H4 (cell line): ENCODE measurements at regions not wholly inside any gene's neighbourhood (a gene's known extent, or its start where the extent isn't known, plus 50 kb on each side); places are given as distances from the start of the nearest gene placed in this dataset.

Experiments used
- DNase-seq: peaks from one replicate; pipeline ENCODE4 v3.0.0-alpha.2; 2015; ENCODE audit warnings: low spot score

DNA sequence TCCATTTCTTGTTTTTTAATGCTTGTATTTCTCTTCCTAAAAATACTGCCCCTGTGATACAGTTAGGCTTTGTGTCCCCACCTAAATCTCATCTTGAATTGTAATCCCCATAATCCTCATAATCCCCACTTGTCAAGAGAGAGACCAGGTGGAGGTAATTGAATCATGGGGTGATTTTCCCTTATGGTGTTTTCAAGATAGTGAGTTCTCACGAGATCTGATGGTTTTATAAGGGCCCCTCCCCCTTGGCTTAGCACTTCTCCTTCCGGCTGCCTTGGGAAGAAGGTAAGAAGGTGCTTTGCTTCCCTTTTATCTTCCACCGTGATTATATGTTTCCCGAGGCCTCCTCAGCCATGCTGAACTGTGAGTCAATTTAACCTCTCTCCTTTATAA lies 227.4 kb downstream of the MAN2A1 start:
- DNase-seq, result no peak

DNA sequence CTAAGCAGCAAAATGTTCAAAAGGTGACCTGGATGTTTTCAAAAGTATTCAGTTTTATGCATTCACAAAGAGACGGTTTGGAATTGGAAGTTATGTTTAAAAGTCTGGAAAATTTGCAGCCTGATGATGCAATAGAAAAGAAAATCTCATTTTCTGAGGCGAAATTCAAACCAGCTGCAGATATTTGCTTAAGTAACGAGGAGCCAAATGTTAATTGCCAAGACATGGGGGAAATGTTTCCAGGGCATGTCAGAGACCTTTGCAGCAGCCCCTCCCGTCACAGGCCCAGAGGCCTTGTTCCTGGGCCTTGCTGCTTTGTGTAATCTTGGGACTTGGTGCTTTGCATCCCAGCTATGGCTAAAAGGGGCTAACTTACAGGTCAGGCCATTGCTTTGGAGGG lies 228.2 kb downstream of the MAN2A1 start:
- DNase-seq, result no peak

DNA sequence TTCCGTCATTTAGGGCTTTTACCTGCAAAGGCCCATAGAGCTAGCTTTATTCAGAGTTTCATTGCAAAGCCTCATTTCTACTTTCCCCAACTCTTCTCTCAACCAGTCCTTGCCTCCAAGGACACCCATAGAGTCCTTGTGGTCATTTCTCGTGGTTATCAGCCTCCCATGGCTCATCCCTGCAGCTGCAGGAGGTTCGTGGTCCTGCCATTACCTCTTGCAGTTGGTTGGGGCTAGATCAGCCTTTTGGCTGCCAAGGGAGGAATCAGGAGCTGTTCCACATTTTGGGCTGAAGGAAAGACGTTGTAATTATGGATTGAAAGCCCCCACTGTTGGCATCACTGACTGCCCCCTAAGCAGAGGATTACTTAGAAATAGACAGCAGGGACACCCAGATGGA lies 231.0 kb downstream of the MAN2A1 start:
- no peak for DNase-seq

DNA sequence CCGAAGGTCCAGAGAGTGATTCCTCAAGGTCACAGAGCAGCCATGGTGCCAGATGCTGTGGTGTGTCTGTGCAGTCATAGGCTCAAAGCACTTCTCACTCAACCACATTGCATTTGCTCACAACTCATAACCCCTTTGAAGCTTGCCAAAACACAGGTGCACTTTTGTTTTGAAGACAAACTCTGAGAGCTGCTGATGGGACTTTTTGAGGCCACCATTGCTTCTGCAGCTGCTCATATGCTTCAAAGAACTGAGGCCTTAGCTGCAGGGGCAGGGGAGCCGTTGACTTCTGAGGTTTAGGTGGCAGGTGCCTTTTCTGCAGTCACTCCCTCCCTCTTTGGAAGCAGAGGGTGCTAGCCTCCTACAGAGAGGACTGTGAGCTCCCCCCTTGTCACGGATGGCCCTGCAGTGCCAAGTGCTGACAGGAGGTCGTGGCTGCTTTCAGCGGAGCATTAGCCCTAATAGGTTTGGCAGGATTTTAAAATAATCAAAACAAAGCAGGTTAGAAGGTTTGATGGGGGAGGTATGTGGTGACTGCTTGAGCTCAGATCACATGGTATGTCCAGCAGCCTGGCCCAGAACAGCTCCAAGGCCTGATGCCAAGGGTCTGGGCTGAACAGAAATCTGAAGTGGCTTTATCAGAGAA lies 232.1 kb downstream of the MAN2A1 start:
- DNase-seq, result no peak

DNA sequence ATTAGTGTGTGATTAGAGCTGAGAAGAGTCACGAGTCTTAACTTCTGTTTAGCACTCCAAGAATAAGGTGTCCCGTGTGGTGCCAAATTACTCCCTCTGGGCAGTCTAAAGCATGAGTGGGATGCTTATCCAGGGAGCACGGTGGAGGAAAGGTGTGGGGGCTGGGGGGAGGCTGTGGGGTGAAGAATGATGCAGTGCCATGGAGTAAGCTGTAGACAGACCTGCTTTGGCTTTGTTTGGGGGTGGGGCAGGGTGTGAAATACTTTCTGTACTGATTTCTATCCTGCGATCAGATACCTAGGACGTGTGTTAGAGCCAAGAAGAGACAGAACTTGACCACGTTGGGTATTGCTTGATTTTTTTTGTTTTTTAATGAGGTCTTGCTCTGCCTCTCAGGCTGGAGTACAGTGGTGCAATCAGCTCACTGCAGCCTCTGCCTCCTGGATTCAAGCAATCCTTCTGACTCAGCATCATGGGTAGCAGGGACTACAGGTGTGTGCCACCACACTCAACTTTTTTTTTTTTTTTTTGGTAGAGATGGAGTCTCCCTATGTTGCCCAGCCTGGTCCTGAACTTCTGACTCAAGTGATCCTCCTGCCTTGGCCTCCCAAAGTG lies 232.8 kb downstream of the MAN2A1 start:
- DNase-seq, result no peak

DNA sequence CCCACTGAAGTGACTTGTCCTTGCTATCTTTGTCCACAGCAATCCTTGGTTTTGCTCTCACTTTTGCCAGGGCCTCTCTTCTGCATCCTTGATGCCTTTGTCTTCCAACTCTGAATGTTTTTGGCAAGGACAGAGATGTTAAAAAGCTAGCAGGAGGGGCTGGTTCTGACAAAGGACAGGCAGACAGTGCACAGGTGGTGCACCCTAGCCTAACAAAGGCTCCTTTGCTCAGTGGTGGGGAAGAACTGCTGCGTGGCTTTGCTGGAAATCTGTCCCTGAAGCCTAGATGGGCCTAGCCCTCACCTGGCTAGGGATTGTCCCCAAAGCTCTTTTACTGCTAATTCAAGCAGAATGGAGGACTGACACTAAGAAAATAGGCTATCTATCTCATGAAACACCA lies 233.5 kb downstream of the MAN2A1 start:
- no peak for DNase-seq

DNA sequence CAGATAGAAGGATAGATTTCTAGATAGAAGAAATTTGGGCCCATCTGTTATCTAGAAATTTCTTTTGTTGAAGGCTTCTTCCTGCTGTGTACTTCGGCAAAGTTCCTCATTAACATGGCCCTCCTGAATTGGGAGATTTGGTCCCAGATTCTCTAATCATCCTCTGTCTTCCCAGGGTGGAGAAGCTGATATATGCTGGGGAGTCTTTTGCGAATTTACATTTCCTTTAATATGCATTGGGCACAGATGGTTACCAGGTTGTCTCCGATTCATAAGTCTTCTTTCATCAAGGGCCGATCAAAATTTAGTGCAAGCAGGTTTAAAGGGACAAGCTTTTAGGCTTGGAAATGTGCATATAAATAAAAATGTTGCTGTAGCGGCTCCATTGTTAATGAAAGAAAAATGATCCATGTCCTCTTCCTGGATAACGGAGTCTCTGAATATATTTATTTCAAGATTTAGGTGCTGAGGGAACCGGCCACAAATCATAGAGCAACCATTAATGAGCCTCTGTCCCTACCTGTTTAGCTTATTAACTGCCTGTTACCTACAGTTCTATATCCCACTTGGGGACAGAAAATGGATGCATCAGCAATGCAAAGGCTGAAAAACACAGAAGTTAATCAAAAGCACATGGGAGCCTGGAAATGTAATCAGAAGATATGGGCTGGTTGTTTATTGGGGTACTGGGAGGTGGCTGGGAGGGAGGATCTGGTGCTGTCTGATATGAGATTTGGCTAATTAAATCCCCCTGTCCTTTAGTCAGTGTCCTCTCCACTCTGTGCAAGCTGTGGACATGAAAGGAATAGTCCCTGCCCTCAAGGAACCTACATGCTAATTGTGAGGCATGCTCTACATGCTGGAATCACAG lies 234.7 kb downstream of the MAN2A1 start:
- DNase-seq, result no peak

DNA sequence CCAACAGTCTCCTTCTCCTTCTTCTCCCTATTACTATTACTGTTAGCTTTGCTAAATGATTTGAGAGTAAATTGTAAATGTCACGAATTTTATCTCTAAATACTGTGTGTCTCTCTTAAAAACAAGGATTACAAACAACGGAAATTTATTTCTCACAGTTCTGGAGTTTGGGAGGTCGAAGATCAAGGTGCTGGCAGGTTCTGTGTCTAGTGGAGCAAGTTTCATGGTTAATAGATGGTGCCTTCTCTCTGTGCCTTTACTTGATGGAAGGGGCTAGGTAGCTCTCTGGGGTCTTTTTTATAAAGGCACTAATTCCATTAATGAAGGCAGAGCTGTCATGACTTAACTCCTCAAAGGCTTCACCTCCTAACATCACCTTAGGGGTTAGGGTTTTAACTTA lies 237.9 kb downstream of the MAN2A1 start:
- DNase-seq, result no peak

DNA sequence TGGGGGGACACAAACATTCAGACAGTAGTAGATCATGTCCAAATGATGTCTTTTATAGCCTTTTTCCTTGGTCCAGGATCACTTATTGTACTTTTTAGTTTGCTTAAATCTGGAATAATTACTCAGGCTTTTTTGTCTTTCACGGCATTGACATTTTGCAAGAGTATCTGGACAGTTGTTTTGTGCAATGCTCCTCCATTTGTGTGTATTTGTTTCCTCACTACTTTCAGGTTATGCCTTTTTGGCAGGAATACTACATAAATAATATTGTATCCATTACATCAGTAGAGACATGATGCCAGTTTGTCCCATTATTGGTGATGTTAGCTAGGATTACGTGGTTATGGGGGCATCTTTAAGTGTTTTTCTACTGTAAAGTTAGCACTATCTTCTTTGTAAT lies 238.3 kb downstream of the MAN2A1 start:
- no peak for DNase-seq

DNA sequence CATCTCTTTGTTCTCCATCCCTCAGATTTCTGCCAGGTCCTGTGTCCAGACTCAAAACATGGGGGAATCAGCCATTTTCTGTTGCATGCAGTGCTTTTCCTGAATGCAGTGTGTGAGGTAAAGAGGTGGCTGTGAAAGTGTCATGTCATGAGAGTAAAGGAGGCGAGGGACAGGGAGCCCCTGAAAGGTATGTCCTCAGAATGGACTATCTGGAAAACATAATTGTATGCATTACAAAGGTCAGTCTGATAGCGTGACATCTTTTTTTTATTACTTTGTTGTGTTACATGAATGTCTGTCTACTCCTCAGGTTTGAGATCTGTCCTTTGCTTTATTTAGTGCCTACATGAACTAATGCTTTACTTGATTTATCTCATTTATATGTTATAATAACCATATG lies 239.1 kb downstream of the MAN2A1 start:
- DNase-seq, result no peak

DNA sequence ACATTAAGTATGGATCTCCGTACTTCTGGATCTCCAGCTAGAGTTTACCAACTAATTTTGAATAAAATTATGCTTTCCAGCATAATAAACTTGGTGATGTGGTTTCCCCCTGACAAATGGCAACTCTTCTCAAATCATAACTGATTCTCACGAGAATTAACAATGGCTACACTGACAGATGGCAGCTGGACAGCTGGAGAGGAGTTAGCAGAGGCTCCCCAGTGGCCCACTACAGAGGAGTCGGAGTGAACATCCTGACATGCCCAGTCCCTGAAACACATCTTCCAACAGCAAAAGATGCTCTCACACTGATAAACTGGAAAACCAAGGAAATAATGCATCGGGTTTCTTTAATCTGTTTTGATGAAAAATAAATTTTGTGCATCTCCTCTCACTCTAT lies 239.6 kb downstream of the MAN2A1 start:
- DNase-seq, result no peak

DNA sequence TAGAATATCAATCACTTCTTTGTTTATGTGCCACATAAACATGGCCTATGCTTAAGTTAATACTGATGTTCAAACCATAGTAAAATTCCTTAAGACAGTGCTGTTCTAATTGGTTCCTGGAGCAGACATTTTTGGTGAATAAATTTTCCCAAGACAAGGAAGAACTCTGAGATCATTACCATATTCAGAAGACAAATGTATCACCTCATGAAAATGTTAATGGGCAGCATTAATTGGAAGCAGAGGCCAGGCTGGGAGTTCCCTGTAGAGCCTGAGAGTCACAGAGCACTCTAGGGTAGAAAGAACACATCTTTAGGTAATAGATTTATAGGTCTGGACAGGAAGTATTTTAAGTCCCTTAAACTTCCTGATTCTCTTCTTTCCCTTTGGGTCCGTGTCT lies 240.2 kb downstream of the MAN2A1 start:
- no peak for DNase-seq

DNA sequence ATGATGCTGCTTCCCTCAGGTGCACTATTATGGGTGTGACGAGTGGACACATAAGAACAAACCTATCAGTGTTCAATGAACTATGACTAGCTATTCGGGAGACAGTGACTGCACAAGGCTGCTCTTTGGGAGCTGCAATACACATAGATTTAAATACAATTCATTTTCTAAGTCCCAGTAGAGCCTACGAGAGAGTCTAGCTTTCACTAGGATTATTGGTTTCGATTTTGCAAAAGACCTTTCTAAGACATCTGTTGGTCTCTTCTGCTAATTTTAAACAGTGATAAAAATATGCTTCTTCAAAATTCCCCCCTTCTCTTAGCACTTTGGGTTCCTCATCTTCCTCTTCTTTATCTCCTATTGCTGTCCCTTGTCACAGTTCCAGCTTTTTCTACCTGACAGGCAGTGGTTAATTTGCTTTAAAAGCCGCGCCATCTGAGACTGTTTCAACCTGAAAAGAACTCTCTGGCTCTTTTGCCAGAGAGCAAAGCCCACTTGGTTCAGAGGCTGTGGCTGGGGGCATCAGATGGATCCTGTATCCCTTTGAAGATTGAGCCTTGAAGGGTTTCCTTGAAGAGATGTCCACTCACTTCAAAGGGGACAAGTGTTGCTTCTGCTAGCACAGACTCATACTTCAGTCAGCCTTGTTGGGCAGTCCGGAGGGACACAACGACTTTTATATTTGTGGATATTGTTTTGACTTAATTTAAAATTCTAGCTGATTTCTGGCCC lies 241.5 kb downstream of the MAN2A1 start:
- DNase-seq, result no peak

DNA sequence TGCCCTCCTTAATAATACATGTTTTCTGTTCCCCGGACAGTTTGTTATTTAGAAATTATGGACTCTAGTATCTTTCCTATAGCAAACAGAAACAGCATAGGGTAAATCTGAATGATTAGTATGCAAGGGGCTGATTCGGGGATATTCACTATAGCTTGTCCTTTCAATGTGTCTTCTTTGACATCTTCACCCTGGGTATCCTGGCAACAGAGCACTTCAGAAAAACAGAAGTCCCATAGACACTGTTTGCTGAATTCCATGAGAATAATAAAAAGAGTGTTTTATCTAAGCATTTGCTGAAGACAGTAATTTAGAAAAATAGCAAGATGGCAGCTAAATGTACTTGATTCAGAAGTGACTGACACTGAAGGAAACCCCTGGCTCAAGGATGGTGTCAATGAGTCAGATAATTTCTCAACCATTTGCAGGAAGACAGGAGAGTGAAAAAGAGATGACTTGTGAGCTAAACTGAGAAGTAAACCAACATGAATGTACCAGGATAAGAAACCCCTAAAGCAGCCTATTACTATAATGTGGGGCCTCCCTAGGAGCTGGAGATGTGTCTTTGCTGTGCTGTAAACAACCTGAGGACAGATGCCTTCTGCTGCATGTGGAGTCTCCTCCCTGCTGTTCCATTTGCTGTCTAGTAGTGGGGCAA lies 246.2 kb downstream of the MAN2A1 start:
- no peak for DNase-seq

DNA sequence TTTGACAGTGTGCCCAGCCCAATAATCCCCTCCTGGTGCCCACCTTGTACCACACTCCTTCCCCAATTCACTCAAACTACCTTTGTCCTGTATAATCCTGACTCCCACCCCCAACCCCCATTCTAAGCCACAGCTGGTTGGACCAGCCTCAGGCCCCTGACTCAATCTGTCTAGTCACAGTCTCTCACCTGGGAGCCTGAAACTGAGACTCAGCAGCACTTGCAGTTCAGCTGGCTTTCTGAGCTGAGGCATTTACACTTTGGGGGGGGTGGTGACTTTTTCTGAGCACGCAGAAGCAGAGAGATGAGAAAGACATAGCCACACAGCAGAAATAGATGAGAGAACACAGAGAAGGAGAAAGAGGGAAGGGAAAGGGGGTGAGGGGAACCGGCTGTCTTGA lies 247.3 kb downstream of the MAN2A1 start:
- DNase-seq, result no peak

DNA sequence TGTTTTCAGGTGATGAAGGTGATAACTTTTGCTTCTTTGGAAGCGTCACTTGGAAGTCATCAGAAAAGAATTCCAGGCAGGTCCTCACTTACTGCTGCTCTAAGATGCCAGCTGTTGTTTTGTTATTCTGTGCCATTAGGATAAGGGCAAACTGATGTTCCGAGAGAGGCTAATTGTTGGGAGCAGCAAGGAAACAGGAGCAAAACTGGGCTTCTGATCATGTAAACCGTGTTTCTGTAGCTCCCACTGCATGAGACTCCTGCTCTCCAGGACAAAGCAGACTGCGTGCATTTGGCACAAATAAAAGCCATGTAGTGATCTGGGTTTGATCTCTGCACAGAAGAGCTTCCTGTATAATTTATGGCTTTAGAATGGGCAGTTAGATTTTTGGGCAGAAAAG lies 248.2 kb downstream of the MAN2A1 start:
- DNase-seq, result no peak

DNA sequence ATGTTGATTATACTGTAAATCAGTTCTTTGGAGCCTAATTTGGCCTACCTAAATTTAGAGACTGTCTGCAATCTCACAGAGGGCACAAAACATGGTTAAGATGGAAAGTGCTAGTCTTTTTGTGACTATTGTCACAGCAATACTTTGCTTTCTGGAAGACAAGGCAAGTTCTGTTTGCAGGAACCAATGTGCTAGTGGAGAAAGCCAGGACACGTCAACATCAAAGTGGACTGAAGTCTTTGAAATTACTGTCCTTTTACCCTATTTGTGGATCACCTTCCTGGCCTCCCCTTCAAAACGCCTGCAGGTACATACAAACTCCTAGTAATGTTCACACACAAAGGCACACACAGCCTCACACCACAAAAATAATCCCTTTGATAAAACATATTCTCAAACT lies 248.7 kb downstream of the MAN2A1 start:
- DNase-seq, result no peak

DNA sequence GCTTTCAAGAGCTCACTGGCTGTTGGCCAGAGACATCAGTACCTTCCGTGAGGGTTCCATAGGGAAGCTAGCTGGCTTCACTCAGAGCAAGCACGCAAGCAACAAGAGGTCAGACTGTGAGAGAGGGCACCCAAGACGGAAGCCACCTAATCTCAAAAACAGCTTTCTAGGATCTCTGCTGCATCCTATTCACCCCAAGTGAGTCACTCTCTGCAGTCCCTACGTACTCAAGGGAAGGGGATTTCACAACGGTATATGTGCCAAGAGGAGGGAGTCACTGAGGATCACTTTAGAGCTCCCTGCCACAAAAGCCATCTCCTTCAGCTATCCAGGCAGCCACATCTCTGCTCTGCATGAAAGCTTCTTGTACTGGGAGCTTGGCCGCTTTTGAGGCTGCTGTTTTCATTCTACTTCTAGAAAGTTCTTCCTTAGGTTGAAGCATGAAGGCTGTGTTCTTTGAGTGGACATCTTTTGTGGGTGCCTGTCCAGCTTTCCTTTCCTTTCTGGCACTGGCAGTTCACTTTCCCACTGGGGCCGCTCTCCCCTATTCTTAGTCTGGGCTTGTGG lies 249.5 kb downstream of the MAN2A1 start:
- no peak for DNase-seq

DNA sequence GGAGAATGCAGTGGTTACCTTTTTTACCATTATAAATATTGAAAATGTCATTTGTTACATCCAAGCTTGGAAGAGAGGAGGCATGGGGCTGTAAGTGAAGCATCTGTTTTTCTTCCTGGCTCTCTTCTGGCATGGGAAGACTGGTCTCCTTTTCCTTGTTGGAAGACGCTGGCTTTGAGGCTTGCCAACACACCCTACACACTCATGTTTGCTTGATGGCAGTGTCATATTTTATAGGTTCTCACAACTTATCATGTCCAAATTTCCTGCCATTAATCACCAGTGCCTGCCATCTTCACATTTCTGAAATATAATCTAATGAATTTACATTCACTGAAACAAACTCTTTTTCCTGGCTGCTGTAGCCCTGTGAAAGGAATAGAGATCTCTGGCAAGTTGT lies 252.9 kb downstream of the MAN2A1 start:
- no peak for DNase-seq

DNA sequence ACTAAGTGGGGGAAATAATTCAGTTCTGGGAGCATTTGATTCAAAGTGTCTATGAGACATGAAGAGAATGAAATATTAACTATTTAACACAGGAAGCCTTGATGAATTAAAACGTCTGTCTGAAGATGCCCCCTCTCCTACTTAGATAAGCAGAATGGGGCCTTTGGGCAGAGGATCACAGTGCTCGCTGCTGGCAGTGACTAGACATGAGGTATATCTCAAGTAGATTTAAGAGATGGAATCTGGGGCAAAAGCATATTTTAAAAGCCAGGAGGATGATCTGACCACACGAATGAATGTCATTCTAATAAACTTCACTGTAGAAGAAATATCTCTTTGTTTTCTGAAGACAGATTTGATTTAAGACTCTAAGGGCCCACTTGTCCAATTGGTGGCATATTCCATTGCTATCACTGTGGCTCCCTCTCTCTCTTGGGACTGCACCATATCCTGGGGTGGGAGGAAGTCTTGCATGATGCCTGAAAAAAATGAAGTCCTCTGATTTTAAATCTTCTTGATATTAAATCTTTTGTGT lies 254.0 kb downstream of the MAN2A1 start:
- no peak for DNase-seq

DNA sequence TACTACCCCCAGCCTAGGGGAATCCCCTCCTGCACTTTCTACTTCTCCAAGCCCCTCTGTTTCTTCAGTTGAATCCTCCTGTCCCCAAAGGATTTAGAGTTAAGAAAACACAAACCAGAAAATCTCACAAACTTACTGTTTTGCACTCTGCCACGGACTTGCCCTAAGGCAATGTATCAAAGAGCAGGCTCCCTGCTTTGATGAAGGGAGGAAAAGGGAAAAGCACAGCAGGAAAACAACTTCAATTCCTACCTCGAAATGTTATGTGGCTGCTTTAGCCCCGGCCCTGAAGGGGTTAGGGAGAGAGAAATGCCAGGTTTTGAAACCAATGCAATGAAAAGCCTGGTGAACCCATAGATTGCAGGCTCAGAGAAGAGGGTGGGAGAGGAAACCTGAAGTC lies 254.7 kb downstream of the MAN2A1 start:
- DNase-seq, result no peak
